ENCODE measurements at regions not wholly inside any gene's neighbourhood (a gene's known extent, or its start where the extent isn't known, plus 50 kb on each side); places are given as distances from the start of the nearest gene placed in this dataset.

DNA sequence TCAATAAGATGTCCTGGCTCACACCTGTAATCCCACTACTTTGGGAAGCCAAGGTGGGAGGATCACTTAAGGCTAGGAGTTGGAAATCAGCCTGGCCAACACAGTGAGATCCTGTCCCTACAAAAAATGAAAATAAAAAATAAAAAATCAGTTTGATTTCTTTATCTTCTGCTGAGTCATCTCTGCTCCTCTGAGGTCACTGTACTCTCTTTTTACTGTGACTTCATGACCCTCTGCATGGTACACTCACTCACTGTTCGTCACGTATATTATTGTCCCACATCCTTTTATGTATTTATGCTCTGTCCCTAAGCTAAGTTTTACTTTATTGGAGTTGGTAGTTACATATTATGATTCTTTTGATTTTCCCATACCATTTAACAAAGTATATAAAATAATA, 333.3 kb downstream of the PCDH7 start:
- ATAC-seq (ENCODE audit: low FRiP score) (no peak), DNase-seq (ENCODE audit: low spot score) (no peak)
- TF ChIP-seq, protein P1, sequence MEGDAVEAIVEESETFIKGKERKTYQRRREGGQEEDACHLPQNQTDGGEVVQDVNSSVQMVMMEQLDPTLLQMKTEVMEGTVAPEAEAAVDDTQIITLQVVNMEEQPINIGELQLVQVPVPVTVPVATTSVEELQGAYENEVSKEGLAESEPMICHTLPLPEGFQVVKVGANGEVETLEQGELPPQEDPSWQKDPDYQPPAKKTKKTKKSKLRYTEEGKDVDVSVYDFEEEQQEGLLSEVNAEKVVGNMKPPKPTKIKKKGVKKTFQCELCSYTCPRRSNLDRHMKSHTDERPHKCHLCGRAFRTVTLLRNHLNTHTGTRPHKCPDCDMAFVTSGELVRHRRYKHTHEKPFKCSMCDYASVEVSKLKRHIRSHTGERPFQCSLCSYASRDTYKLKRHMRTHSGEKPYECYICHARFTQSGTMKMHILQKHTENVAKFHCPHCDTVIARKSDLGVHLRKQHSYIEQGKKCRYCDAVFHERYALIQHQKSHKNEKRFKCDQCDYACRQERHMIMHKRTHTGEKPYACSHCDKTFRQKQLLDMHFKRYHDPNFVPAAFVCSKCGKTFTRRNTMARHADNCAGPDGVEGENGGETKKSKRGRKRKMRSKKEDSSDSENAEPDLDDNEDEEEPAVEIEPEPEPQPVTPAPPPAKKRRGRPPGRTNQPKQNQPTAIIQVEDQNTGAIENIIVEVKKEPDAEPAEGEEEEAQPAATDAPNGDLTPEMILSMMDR (IDR thresholded peaks at IDR 0.05) = no peak

DNA sequence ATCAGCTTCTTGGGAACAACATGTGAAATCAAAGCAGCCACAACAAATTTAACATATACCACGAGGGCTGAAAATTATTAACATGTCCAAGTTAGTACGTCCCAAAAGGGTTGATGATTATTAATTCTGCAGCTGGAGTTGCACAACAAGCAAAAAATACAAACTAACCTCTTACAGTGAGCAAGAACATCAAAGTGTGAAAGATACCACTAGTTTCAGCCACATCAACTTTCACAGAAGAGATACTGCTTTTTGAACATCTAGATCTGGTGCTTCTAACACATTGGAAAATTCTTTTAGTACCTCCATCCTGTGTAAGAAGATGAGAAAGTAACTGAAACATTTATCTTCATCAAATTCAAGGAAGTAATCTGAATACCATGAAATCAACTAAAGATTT, 334.1 kb downstream of the PCDH7 start:
- DNase-seq (ENCODE audit: low spot score) = no peak
- TF ChIP-seq, protein P1 (IDR thresholded peaks at IDR 0.05) = no peak
- ATAC-seq (ENCODE audit: low FRiP score) = no peak

DNA sequence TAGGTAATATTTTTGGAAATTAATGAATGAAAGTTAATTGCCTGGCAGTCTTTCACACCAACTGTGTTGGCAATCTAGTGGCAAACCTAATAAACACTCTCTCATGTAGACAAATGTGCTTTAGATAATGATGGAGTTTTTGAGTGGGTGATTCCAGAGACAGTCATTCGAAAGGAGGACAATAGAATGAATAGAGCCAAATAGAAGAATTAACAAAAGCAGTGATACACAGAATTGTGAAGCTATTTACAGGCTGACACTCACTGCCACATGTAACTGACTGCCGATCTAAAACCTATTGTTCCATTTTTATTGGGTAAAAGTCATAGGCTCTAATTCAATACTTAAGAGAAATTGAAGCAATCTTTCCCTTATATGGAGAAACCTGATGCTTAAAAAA, 338.5 kb downstream of the PCDH7 start:
- TF ChIP-seq, protein P1 (IDR thresholded peaks at IDR 0.05) = no peak
- no peak for DNase-seq (ENCODE audit: low spot score)
- no peak for ATAC-seq (ENCODE audit: low FRiP score)

GRCh38 chr4:31059753-31060522, 339.8 kb downstream of the PCDH7 start:
- ATAC-seq (ENCODE audit: low FRiP score) (no peak), DNase-seq (ENCODE audit: low spot score) (no peak)
- TF ChIP-seq, protein P1 (IDR thresholded peaks at IDR 0.05) = no peak

- ATAC-seq (ENCODE audit: low FRiP score) (no peak), DNase-seq (ENCODE audit: low spot score) (no peak)
- TF ChIP-seq, protein P1 (IDR thresholded peaks at IDR 0.05) = no peak
Measured at GRCh38 chr4:31065086-31065485, 344.9 kb downstream of the PCDH7 start.

DNA sequence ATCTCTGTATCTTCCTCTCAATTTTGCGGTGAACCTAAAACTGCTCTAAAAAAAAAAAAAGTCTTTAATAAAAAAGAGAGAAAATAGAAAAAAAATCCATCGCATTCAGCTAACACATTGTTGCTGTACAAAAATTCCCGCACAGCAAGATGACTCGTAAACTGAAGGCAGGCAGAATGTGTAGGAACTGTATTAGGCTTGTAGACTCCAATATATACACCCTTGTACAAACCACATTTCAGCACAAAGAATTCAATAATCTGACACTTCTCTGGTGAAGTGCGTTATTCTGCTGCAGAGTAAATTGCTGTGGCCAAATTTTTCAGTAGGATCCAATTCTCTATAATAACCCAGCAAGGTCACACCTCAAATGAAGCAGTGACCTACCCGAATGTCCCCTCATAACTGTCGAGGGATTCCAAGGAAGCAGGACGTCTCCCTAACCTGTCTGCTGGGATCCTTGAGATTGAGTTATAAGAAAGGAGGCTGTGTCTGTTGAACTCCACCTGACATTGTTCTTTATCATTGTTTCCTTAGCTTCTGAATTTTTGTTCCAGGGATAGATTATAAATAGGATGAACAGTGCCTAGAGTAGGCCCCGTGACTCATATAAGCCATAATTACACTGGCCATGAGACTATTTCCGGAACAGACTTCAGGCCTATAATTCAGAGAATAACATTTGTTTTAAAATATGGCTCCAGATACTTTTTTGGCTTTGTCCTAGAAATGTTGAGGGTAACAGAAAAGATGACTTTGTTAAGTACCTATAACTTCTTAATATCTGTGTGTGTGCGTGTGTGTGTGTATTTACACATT, 348.3 kb downstream of the PCDH7 start:
- TF ChIP-seq, protein P1 (IDR thresholded peaks at IDR 0.05) = no peak
- ATAC-seq (ENCODE audit: low FRiP score) = no peak

More for the DNA sequence above, 348.3 kb downstream of the PCDH7 start:
- DNase-seq (ENCODE audit: low spot score) = no peak

All from omental fat pad (tissue), 3 donors.